Prostate gland (tissue), 2 donors: ENCODE measurements at regions not wholly inside any gene's neighbourhood (a gene's known extent, or its start where the extent isn't known, plus 50 kb on each side); places are given as distances from the start of the nearest gene placed in this dataset.

Experiments used
- CTCF ChIP-seq, 4 experiments: fragments of 200-600 bp in 2 of 4; fragments of 450-650 bp in 2 of 4; sonication (generic) in 2 of 4; IDR thresholded peaks; 1 replicate in 3 of 4; 2 replicates in 1 of 4; pipeline ENCODE4 v1.5.1; 2016 to 2019; ENCODE audit warnings: antibody characterized with exemption in 4 of 4, mild to moderate bottlenecking in 2 of 4, moderate library complexity in 2 of 4
- POLR2A ChIP-seq: fragments of 450-650 bp; IDR thresholded peaks from one replicate; pipeline ENCODE4 v1.6.1; 2016; ENCODE audit warnings: antibody characterized with exemption, mild to moderate bottlenecking

- TF ChIP-seq CTCF (IDR thresholded peaks at IDR 0.05) (no peak), POLR2A (no peak)
Measured at GRCh38 chr5:160175438-160176218, 53.7 kb upstream of the FABP6 start.
